ENCODE measurements at regions not wholly inside any gene's neighbourhood (a gene's known extent, or its start where the extent isn't known, plus 50 kb on each side); places are given as distances from the start of the nearest gene placed in this dataset.
"Not testable (repeated sequence)": the region's sequence is repeated elsewhere in the genome, so short reads cannot be mapped to it uniquely, and the experiment has no call there.

DNA sequence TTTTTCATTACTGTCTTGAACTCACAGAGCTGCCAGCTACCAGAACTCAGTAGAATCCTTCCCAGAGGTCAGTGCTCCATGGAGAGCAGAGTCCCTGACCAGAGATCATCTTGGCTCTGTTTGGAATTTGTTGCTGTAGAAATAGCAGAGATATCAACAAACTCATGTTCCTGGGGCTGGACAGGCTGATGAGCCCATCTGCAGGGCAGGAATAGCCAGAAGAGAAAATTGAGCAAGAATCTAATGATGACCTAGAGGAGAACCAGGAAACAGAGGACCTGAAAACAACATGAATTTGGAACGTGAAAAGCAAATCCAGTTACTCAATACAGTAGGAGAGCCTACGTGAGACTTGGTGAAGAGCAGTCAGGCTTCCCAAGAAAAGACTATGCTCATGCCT is 437.8 kb downstream of the PLK2 start:
- no peak for DNase-seq (ENCODE audit: low read depth in 2 of 2)

DNA sequence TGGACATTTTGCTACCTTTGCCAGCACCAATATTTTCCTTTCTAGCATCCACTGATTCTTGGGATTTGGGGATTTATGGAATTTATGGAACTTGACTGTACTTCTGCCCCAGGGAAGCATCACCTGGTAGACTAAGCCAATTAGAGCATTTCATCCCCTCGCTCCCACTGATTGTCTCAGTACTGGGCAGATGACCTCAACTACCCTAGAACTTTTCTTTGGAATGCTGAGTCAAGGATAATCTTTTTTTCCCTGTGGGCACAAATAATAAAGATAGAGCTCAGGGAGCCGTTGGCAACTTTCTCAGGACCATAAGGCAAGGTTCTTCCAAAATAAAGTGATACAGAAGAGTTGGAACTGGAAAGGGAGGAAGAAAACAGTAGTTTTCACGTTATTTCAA is 438.4 kb downstream of the PLK2 start:
- DNase-seq (ENCODE audit: low read depth in 2 of 2), result no peak

DNA sequence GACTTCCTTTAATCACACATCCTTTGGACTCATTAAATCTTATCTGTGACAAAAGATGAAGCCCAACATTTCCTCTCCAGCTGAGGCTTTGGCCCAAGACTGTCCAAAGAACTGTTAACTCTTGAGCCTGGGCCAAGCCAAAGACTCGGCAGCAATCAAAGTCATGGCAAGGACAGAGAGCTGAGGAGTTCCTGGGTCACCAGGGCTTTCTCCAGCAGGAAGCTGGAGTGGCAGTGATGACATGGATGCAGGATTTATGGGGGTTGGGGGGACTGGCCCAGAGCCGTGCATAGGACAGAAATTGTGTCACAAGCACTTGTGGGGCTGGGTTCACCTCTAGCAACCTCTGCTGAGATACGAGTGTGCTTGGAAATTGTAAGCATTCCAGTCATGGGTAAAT is 440.3 kb downstream of the PLK2 start:
- DNase-seq (ENCODE audit: low read depth in 2 of 2), result no peak

DNA sequence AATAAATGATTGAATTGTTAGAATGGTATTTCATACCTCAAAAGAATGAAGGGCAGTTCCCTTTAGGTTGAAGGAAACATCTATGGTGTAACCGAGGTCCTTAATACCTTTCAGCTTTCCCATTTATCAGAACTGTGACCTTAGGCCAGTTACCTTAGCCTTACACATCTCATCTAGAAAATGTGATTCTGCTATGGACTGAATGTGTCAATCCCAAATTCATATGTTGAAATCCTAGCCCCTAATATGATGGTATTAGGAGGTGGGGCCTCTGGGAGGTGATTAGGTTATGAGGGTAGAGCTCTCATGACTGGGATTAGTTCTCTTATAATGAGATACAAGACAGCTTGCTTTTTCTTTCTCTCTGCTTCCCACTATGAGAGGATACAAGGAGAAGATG is 441.9 kb downstream of the PLK2 start:
- no peak for DNase-seq (ENCODE audit: low read depth in 2 of 2)

DNA sequence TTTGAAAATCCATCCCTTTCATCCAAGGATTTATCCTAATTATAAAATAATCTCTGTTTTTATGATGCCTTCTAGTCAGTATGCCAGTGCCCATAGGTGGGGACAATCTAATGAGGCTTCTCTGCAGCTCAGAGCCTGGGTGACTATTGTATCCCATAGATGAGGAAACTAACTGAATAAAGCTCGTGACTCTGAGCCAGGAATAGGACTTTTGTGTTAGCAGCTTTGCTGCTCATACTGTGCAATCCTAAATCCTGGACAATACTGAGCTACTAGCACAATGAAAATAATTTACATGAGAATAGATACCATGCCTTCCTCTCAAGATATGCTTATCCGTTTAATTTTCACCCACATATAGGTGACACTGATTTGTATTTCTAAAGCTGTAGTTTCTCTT is 443.0 kb downstream of the PLK2 start:
- DNase-seq (ENCODE audit: low read depth in 2 of 2), result no peak

DNA sequence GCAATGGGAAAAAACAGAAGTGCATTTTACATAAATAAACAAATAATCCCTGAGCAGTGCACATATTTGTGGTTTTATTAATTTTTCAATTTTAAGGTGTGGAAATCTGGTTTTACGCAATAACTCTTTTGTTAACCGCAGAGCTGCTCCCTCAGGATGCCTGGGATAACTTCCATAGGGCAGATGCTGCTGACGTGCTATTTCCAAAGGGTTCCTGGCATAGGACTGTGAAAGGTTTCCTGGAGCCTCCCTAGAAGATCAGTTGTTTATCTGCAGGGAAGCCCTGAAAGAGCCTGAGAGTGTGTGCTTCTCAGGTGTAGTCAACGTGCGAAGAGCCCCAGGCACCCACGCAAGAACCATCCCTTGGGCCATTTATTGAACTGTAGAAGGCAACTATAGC is 443.5 kb downstream of the PLK2 start:
- DNase-seq (ENCODE audit: low read depth in 2 of 2), result no peak

DNA sequence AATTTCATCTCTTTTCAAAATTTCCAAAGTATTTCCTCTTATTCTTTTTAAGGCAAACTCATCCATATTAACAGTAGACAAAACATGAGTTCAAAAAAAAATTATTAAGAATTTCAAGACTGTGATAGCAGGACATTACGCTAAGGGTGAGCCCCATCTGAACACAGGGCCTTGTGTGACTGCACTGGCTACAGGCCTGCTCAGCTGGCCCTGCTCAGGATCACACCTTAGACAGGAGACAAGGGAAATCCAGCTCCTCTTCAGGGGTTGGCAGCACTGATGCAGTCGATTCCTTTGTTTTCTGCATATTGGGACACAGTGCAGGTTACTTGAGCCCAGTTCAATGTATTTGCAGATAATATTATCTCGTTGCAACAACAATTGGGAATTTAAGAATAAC is 444.7 kb downstream of the PLK2 start:
- DNase-seq (ENCODE audit: low read depth in 2 of 2), result no peak

DNA sequence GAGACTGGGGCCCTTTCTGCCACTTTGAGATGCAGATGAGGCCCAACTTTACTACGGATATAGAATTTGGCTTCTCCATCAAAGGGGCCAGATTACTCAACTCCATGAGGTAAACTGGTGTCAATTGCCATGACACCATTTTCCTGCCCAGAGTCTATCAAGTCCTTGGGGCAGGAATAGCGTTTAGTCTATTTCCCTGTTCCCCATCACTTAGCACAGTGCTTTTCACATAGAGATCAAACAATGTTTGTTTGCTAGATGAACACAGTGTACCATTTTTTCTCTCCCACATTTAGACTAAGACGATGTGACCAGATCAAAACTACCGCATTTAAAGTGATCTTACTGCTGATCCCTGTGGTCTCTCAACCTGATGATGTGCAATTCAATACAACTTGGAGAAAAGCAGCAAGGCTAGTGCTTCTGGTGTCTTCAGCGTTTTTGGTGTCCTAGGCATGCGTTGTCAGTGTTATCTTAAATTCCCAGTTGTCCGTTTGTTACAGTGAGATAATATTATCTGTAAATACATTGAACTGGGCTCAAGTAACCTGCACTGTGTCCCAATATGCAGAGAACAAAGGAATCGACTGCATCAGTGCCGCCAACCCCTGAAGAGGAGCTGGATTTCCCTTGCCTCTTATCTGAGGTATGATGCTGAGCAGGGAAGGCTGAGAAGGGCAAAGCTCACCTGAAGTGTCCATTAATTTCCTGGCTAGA is 446.2 kb downstream of the PLK2 start:
- DNase-seq (ENCODE audit: low read depth in 2 of 2), result no peak

DNA sequence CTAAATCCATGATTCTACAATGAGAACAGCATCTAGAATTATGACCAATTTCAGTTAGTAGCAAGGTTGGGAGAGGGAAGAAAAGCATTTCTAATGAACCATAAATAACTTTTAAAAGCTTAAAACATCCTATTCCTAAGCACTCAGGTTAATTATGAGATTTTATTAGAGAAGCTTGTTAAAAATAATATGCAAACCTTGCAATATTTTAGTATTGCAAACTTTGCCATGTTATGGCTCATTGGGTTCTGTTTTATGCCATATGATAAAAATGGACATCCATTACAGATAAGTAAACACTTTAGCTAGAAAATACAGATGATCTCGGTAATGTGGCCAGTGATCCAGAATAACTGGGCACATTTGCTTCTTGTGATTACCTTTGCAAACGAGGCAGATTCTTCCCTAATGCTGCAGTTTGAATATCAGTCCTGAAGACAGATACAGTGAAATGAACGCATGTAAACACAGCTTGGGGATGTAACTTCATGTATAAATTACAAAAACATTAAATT is 447.0 kb downstream of the PLK2 start:
- DNase-seq (ENCODE audit: low read depth in 2 of 2), result no peak

DNA sequence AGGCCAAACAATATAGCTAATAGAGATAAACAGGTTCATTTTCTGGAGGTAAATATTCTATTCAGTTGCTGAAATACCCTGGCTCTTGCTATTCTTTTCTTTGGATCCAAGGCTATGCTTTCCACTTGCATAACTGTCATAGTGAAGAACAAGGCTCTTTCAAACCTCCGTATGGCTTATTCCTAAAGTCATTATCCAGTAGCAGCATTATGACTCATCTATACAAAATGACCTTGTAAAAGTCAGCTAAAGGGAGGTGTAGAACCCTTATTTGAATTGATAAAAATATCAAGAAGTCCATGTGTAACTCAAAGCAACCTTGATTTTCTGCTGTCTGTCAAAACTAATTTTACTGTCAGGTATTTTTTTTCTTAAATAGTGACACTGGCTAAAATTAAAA is 447.8 kb downstream of the PLK2 start:
- no peak for DNase-seq (ENCODE audit: low read depth in 2 of 2)

DNA sequence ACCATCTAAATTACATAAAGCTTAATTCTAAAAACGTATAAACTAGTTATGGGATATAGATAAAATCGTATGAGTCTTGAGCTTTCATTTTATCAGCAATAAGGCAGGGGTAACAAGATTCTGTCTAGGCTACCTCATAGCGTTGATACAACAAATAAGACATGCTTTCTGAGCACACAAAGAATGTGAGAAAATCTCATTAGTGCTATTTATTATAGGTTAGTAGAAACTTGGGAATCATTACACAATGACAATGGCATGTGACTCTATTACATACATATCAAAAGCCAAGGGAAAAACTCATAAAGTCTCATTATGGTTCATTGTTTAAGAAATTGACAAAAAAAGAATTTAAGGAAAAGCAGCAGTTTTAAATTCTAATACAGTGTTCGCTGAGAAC is 448.6 kb downstream of the PLK2 start:
- DNase-seq (ENCODE audit: low read depth in 2 of 2), result no peak

DNA sequence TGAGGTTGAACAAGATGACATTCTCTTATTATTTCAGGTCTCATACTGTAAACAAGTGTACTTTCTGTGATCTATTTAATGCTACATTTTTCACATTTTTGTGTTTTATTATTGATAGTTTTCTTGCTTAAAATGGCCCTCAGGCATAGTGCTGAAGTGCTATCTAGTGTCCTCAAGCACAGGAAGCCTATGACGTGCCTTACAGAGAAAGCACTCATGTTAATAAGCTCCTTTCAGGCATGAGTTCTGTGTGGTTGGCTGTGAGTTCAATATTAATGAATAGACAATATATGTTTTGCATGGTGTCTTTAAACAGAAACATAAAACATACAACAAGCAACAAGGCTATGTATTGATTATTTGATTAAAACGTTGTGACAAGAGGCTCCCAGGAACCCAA is 450.1 kb downstream of the PLK2 start:
- no peak for DNase-seq (ENCODE audit: low read depth in 2 of 2)

DNA sequence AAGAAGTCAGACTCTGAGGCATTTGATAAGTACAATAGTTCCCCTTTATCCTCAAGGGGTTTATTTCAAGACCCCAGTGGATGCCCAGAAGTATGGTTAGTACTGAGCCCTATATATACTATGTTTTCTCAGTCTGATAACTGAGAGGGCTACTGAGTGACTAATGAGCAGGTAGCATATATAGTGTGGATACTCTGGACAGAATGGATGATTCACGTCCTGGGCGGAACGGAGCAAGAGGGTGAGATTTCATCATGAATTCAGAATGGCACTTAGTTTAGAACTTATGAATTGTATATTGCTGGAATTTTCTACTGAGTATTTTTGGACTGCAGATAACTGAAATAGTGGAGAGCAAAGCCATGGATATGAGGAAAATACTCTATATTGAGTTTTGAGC is 457.6 kb downstream of the PLK2 start:
- no peak for DNase-seq (ENCODE audit: low read depth in 2 of 2)

DNA sequence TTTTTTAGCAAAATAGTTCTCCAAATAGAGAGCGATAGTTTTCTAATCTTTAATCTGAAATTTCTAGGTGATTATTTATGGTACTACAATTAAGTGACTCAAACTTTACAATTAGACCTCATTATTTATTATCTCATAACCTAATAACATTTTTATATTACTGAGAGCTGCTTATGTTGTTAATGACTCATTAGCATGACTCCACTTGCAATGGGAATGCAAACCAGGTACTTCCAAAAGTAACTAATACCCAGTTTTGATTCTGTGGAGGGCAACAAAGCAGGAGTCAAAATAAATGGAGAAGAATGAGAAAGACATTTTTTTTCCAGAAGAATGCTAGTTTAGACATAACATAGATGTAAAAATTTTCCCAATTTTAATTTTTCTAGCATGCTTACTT is 466.0 kb downstream of the PLK2 start:
- no peak for DNase-seq (ENCODE audit: low read depth in 2 of 2)

DNA sequence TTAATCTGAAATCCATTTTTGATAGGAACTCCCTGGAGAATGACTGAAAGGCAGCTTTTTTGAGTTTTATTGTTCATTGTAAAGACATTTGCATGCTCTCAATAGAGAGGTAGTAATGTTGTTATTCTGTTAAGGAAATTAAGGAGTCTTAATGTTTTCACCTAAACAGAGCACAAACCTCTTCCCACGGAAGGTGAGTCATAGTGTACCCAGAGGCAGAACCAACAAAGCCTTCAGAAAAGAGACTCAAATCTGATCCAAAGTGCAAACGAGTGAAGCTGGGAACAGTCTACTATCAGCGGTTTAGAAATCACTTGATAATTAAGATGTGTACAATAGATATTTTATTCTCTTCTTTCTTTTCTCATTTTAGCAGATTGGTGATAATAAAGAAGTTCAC is 470.5 kb downstream of the PLK2 start:
- no peak for DNase-seq (ENCODE audit: low read depth in 2 of 2)

DNA sequence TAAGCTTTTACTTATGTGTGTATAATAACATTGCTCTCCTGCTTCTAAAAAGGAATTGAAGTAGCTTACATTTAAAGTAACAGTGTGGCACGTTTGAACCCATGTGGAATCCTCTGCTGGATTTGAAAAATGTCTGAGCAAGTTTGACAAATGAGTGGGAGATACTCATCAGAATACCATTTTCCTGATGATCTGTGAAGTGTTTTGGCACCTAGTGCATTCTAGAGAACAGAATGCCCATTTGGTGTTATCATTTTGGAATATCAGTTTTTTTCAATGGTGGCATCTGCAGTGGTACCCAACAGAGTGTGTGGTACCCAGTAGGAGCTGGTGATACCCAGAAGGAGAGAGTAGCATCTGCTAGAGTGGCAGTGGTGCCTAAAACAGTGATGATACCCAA is 471.1 kb downstream of the PLK2 start:
- no peak for DNase-seq (ENCODE audit: low read depth in 2 of 2)

DNA sequence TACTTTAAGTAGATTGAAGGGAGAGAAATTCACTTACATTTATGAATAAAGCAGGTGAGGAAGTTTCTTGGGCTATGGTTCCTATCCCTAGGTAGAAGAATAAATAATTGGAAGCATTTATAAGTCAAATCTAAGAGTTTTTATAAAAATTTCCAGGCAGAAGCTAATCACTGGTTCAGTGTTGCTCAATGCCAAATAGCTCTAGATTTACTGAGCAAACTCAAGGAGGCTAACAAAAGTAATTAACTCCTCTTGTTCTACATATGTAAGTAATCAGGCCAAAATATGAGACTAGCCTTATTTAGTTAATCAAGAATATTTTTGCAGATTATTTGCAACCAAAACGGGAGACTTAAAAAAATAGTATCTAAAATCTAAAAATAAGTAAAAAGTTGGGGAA is 472.3 kb downstream of the PLK2 start:
- no peak for DNase-seq (ENCODE audit: low read depth in 2 of 2)

DNA sequence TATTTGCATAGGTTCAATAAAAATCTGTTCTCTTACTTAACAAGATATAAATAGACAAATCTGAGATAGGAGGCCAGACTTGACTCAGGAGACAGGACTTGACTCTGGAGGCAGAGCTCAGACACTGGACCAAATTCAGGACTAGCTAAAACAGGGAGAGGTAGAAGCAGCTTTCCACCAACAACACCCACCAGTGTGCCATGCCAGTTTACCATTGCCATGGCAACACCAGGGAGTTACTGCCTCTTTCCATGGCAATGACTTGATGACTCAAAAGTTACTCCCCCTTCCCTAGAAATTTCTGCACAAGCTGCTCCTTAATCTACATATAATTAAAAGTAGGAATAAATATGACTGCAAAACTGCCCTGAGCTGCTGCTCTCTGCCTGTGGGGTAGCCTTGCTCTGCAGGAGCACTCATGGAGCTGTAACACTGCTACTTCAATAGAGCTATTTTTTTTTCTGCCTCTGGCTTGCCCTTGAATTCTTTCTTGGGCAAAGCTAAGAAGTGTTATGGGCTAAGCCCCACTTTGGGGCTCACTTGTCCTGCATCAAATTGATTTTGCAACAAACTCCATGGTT is 473.0 kb downstream of the PLK2 start:
- no peak for DNase-seq (ENCODE audit: low read depth in 2 of 2)

DNA sequence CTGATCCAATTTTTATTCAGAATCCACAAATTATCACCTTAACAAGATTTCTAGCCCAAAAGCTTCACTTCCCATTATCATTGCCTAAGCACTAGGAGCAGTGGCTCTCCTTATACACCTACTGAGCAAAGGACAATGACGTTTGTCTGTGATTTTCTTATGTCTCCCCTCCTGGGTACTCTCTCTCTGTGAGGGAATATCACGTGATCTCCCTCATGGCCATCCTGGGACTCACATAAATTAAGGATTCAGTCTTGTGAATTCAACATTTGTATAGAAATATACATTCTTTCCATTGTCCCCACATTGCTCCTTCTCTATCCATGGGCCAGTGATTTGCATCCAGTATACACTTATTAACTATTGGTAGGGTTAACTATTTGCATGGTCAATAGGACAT is 476.5 kb downstream of the PLK2 start:
- no peak for DNase-seq (ENCODE audit: low read depth in 2 of 2)

DNA sequence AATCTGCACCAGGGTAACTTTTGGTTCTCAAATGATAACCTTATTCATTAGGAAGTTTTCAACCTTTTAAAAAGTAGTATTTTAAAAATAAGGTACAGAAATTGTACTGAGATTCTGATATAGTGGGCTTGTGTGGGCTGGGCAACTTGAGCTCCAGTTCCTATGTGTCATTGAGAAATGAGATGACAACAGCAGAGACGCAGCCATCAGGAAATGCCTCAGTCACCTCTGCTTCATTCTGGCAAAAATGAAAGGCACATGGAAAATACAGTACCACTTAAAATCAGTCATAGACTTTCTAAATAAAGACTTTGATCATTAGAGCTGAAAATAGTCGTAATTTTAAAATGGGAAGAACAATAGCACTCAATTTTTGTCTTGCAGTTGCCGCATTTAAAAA is 480.2 kb downstream of the PLK2 start:
- no peak for DNase-seq (ENCODE audit: low read depth in 2 of 2)

DNA sequence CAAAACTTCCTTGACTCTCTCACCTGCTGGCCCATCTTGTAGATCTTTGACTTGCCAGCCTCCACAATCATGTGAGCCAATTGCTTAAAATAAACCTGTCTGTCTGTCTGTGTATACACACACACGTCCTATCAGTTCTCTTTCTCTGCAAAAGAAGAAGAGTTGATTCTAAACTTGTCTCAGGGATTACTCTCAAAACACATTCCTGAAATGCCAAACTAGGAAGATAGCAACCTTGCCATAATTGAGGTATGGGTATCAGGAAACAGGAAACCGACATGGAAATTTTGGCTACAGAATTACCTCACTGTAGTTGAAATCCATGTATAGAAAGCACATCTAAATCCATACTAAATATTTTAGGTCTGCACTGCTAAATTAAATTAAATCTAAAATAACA is 483.4 kb downstream of the PLK2 start:
- DNase-seq (ENCODE audit: low read depth in 2 of 2), result no peak

DNA sequence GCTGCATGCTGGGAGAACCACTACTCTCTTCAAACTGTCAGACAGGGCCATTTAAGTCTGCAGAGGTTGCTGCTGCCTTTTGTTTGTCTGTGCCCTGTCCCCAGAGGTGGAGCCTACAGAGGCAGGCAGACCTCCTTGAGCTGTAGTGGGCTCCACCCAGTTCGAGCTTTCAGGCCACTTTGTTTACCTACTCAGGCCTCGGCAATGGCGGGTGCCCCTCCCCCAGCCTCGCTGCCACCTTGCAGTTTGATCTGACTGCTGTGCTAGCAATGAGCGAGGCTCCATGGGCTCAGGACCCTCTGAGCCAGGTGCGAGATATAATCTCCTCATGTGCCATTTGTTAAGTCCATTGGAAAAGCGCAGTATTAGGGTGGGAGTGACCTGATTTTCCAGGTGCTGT is 487.8 kb downstream of the PLK2 start:
- not testable (repeated sequence) for DNase-seq (ENCODE audit: low read depth in 2 of 2)

DNA sequence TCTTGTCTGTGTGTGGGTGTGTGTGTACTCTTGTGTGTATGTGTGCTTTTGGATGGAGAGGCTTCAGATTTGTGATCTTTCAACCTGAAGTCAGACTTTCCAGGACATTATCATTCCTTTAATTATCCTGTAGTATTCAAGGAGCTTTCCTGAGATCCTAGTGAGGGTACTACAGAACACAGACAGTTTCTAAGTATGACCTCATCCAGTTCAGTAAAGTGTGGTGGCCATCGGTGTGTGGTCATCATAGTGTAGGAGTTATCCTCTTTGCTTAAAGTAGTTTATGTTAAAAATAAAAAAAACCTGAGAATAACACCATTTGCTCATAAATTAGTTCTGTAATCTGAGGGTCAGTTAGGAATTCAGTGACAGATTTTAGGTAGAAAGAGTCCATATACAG is 478.0 kb upstream of the ACTBL2 start:
- DNase-seq (ENCODE audit: low read depth in 2 of 2), result no peak

DNA sequence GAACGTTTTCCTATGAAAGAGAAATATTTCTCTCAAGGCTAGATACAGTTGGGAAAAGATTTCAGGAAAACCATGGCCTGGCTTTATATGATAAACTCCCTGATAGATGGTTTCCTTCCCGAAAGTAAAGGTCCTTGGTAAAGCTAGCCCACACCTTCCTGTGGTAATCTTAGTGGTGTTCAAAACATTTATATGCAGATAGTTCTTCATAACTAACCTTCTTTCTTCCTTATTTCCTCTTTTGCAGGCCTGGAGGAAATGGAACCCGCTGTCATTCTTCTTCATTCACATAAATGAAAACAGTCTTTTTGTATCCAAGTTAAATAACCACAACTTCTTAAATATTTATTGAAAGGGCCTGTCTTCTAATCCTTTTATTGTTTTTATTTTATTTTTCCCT is 474.0 kb upstream of the ACTBL2 start:
- no peak for DNase-seq (ENCODE audit: low read depth in 2 of 2)
